Left cardiac atrium (tissue), 4 donors: ENCODE measurements at regions not wholly inside any gene's neighbourhood (a gene's known extent, or its start where the extent isn't known, plus 50 kb on each side); places are given as distances from the start of the nearest gene placed in this dataset.
"Not testable (repeated sequence)": the region's sequence is repeated elsewhere in the genome, so short reads cannot be mapped to it uniquely, and the experiment has no call there.

Experiments used
- ATAC-seq, 2 donors: fragments of 200-7000 bp; cut with Tn5 transposase; one replicate each; pipeline ENCODE4 v1.9.1; 2020; ENCODE audit warnings: mild to moderate bottlenecking in 2 of 2, moderate library complexity in 2 of 2
- DNase-seq: peaks from one replicate; pipeline ENCODE4 v3.0.0-alpha.2; 2020
- intact Hi-C, 2 donors: fragments of 100-400 bp; cut with DNase I; formaldehyde crosslinking; loops; one replicate each; pipeline versions ENCODE4 v1.14.1 to v1.15.1; 2022 to 2023
- donor health status: DM: no; HTN: yes; CAD: no.
- donor health status: DM: no; HTN: yes; CAD: no; lungs with severe emphysema.
- donor health status: DM: yes; HTN: yes; CAD: no.
- donor health status: Dilated cardiomyopathy.

- DNase-seq, intact Hi-C loops: not testable (repeated sequence)
These were observed 222.3 kb downstream of the NPIPA7 start for GRCh38 chr16:16601239-16601638.

GRCh38 chr16:16607401-16608082 lies 228.6 kb downstream of the NPIPA7 start:
- DNase-seq, ATAC-seq, intact Hi-C loops: not testable (repeated sequence)

More at GRCh38 chr16:16601239-16601638, 222.3 kb downstream of the NPIPA7 start:
- ATAC-seq, result not testable (repeated sequence)

GRCh38 chr16:16609627-16610026 lies 230.7 kb downstream of the NPIPA7 start:
- intact Hi-C loops, DNase-seq, ATAC-seq: not testable (repeated sequence)

GRCh38 chr16:16610389-16610967 lies 231.5 kb downstream of the NPIPA7 start:
- DNase-seq, ATAC-seq, intact Hi-C loops: not testable (repeated sequence)

GRCh38 chr16:16613212-16613611 lies 234.3 kb downstream of the NPIPA7 start:
- ATAC-seq, DNase-seq, intact Hi-C loops: not testable (repeated sequence)

GRCh38 chr16:16614484-16614883 lies 235.5 kb downstream of the NPIPA7 start:
- intact Hi-C loops, DNase-seq, ATAC-seq: not testable (repeated sequence)

GRCh38 chr16:16618963-16619465 lies 240.1 kb downstream of the NPIPA7 start:
- DNase-seq, ATAC-seq, intact Hi-C loops: not testable (repeated sequence)

- DNase-seq, ATAC-seq, intact Hi-C loops: not testable (repeated sequence)
These were observed 245.4 kb downstream of the NPIPA7 start for GRCh38 chr16:16624367-16624766.

GRCh38 chr16:16625140-16625539 lies 246.2 kb downstream of the NPIPA7 start:
- intact Hi-C loops, DNase-seq, ATAC-seq: not testable (repeated sequence)

- DNase-seq, ATAC-seq, intact Hi-C loops: not testable (repeated sequence)
These were observed 248.9 kb downstream of the NPIPA7 start for GRCh38 chr16:16627865-16628264.

- not testable (repeated sequence) for DNase-seq, ATAC-seq
These were observed 259.3 kb downstream of the NPIPA7 start for GRCh38 chr16:16638231-16638630.

GRCh38 chr16:16638714-16639113 lies 259.8 kb downstream of the NPIPA7 start:
- intact Hi-C loops, ATAC-seq, DNase-seq: not testable (repeated sequence)

More at GRCh38 chr16:16638231-16638630, 259.3 kb downstream of the NPIPA7 start:
- intact Hi-C loops, result not testable (repeated sequence)

GRCh38 chr16:16643828-16644227 lies 264.9 kb downstream of the NPIPA7 start:
- intact Hi-C loops, DNase-seq, ATAC-seq: not testable (repeated sequence)

- DNase-seq, ATAC-seq, intact Hi-C loops: not testable (repeated sequence)
These were observed 269.1 kb downstream of the NPIPA7 start for GRCh38 chr16:16648002-16648401.

GRCh38 chr16:16672180-16672812 lies 293.4 kb downstream of the NPIPA7 start:
- intact Hi-C loops, ATAC-seq, DNase-seq: not testable (repeated sequence)

- intact Hi-C loops, DNase-seq, ATAC-seq: not testable (repeated sequence)
These were observed 295.9 kb downstream of the NPIPA7 start for GRCh38 chr16:16674820-16675219.

- intact Hi-C loops, ATAC-seq, DNase-seq: not testable (repeated sequence)
These were observed 342.9 kb downstream of the NPIPA7 start for GRCh38 chr16:16721849-16722248.

GRCh38 chr16:16722666-16723065 lies 343.7 kb downstream of the NPIPA7 start:
- ATAC-seq, intact Hi-C loops: not testable (repeated sequence)

GRCh38 chr16:16723819-16724519 lies 345.0 kb downstream of the NPIPA7 start:
- ATAC-seq, result not testable (repeated sequence)

More at GRCh38 chr16:16722666-16723065, 343.7 kb downstream of the NPIPA7 start:
- not testable (repeated sequence) for DNase-seq

More at GRCh38 chr16:16723819-16724519, 345.0 kb downstream of the NPIPA7 start:
- DNase-seq, intact Hi-C loops: not testable (repeated sequence)
